A549 (cell line): ENCODE measurements at regions not wholly inside any gene's neighbourhood (a gene's known extent, or its start where the extent isn't known, plus 50 kb on each side); places are given as distances from the start of the nearest gene placed in this dataset.
"Not testable (repeated sequence)": the region's sequence is repeated elsewhere in the genome, so short reads cannot be mapped to it uniquely, and the experiment has no call there.

Source experiments
- ATAC-seq, 2 experiments: fragments of 200-7000 bp in 1 of 2; fragments of >200 bp in 1 of 2; cut with Nextera tagmentation in 1 of 2; cut with Tn5 transposase in 1 of 2; 3 replicates each; pipeline versions ENCODE4 v1.8.0 to v1.9.1; 2018 to 2020; ENCODE audit warnings: mild to moderate bottlenecking in 1 of 2, moderate library complexity in 1 of 2
- CTCF ChIA-PET: fragments of 300-600 bp; sonication (Branson Sonifier 250); formaldehyde crosslinking; extraction: SDS; loops from one replicate; lab custom pipeline; 2021; ENCODE audit warnings: antibody characterized with exemption, inconsistent platforms; lab: Yijun Ruan, JAX
- POLR2A ChIA-PET: fragments of 350-600 bp; formaldehyde crosslinking; extraction: SDS; loops from one replicate; lab custom pipeline; 2021; ENCODE audit warnings: antibody characterized with exemption, inconsistent platforms; lab: Yijun Ruan, JAX
- DNase-seq, 2 experiments: peaks; one replicate each; pipeline versions ENCODE4 v3.0.0 to v3.0.0-alpha.2; 2011 to 2016; ENCODE audit warnings: low read depth in 1 of 2, low spot score in 1 of 2
- FAIRE-seq: peaks from 2 replicates; lab custom pipeline; 2011; peaks lifted over from hg19 to GRCh38; lab: Jason Lieb, UNC
- H3K27ac ChIP-seq, 2 experiments: fragments of >200 bp; sonication (Bioruptor Twin); formaldehyde crosslinking; 3 replicates each; pipeline ENCODE4 v1.5.1; 2016 to 2017
- H3K4me1 ChIP-seq: fragments of >200 bp; sonication (Bioruptor Twin); formaldehyde crosslinking; 3 replicates; pipeline ENCODE4 v1.6.1; 2016
- H3K4me2 ChIP-seq: fragments of >200 bp; sonication (Bioruptor Twin); formaldehyde crosslinking; 3 replicates; pipeline ENCODE4 v1.6.1; 2016
- H3K4me3 ChIP-seq: fragments of >200 bp; sonication (Bioruptor Twin); formaldehyde crosslinking; 3 replicates; pipeline ENCODE4 v1.5.1; 2016
- H3K9me3 ChIP-seq: fragments of >200 bp; sonication (Bioruptor Twin); formaldehyde crosslinking; 3 replicates; pipeline ENCODE4 v1.6.1; 2016
- BCL3 ChIP-seq: fragments of >200 bp; sonication (Bioruptor Twin); formaldehyde crosslinking; IDR thresholded peaks from 3 replicates; pipeline ENCODE4 v1.6.1; 2016
- CBX2 ChIP-seq: fragments of 200-600 bp; sonication (generic); IDR thresholded peaks from 2 replicates; pipeline ENCODE4 v1.6.1; 2016; ENCODE audit warnings: low read depth, mild to moderate bottlenecking, borderline replicate concordance
- CHD2 ChIP-seq: fragments of 150-350 bp; IDR thresholded peaks from 2 replicates; pipeline ENCODE4 v1.6.1; 2014; ENCODE audit warnings: low read length; ENCODE audit not compliant: partially characterized antibody
- CHD4 ChIP-seq: fragments of 200-600 bp; sonication (generic); IDR thresholded peaks from 2 replicates; pipeline ENCODE4 v1.6.1; 2016; ENCODE audit warnings: antibody characterized with exemption, mild to moderate bottlenecking, borderline replicate concordance
- E2F6 ChIP-seq: IDR thresholded peaks from 2 replicates; pipeline ENCODE4 v1.6.1; 2012; ENCODE audit warnings: low read depth, borderline replicate concordance
- EHMT2 ChIP-seq: fragments of 200-600 bp; sonication (generic); IDR thresholded peaks from 2 replicates; pipeline ENCODE4 v1.6.1; 2016; ENCODE audit warnings: antibody characterized with exemption, low read depth, mild to moderate bottlenecking, moderate library complexity
- ESRRA ChIP-seq: fragments of 150-350 bp; IDR thresholded peaks from 2 replicates; pipeline ENCODE4 v1.6.1; 2014; ENCODE audit warnings: mild to moderate bottlenecking, low read length, borderline replicate concordance
- FOSB ChIP-seq: fragments of 250-450 bp; sonication (Bioruptor Pico); IDR thresholded peaks from 2 replicates; pipeline ENCODE4 v1.5.0; 2020; ENCODE audit warnings: mild to moderate bottlenecking, moderate library complexity
- FOXS1 ChIP-seq: fragments of 250-450 bp; sonication (Bioruptor Pico); IDR thresholded peaks from 2 replicates; pipeline ENCODE4 v1.5.0; 2020; ENCODE audit warnings: mild to moderate bottlenecking, moderate library complexity
- GATA3 ChIP-seq: IDR thresholded peaks from 2 replicates; pipeline ENCODE4 v1.6.1; 2012; ENCODE audit warnings: borderline replicate concordance
- JUN ChIP-seq, 2 experiments: fragments of >200 bp; sonication (Bioruptor Twin); formaldehyde crosslinking; IDR thresholded peaks; 2 replicates in 1 of 2; 3 replicates in 1 of 2; pipeline ENCODE4 v1.6.1; 2016 to 2017
- MAX ChIP-seq: IDR thresholded peaks from 2 replicates; pipeline ENCODE4 v1.6.1; 2012
- MAZ ChIP-seq: fragments of 150-350 bp; IDR thresholded peaks from 2 replicates; pipeline ENCODE4 v1.6.1; 2014; ENCODE audit warnings: antibody characterized with exemption, low read depth, low read length, borderline replicate concordance
- MYC ChIP-seq: IDR thresholded peaks from 2 replicates; pipeline ENCODE4 v1.6.1; 2012; ENCODE audit warnings: mild to moderate bottlenecking, inconsistent platforms, low read length, improper control_type of control experiment, borderline replicate concordance
- NR3C1 ChIP-seq: fragments of >200 bp; sonication (Bioruptor Twin); formaldehyde crosslinking; IDR thresholded peaks from 3 replicates; pipeline ENCODE4 v1.6.1; 2017
- PBX3 ChIP-seq: IDR thresholded peaks from 2 replicates; pipeline ENCODE4 v1.6.1; 2012
- PHF8 ChIP-seq: fragments of 200-600 bp; sonication (generic); IDR thresholded peaks from 2 replicates; pipeline ENCODE4 v1.6.1; 2016; ENCODE audit warnings: low read depth, mild to moderate bottlenecking, antibody characterized with exemption, moderate library complexity, borderline replicate concordance
- POLR2A ChIP-seq: IDR thresholded peaks from 2 replicates; pipeline ENCODE4 v1.6.1; 2012; ENCODE audit warnings: mild to moderate bottlenecking, low read length
- POLR2AphosphoS2 ChIP-seq: conservative IDR thresholded peaks from 2 replicates; pipeline ENCODE4 v1.6.1; 2012; ENCODE audit warnings: low read length, improper control_type of control experiment, inconsistent platforms
- RCOR1 ChIP-seq: fragments of 150-350 bp; IDR thresholded peaks from 2 replicates; pipeline ENCODE4 v1.6.1; 2014; ENCODE audit warnings: antibody characterized with exemption, low read length, low read depth
- REST ChIP-seq: fragments of 200-600 bp; sonication (generic); IDR thresholded peaks from 2 replicates; pipeline ENCODE4 v1.6.1; 2016; ENCODE audit warnings: antibody characterized with exemption, mild to moderate bottlenecking, moderate library complexity
- RFX5 ChIP-seq: fragments of 450-650 bp; IDR thresholded peaks from 2 replicates; pipeline ENCODE4 v1.7.1; 2014; ENCODE audit warnings: antibody characterized with exemption, mild to moderate bottlenecking, moderate library complexity
- SMC3 ChIP-seq: fragments of >200 bp; sonication (Bioruptor Twin); formaldehyde crosslinking; IDR thresholded peaks from 3 replicates; pipeline ENCODE4 v1.6.1; 2018; ENCODE audit warnings: inconsistent platforms
- SREBF2 ChIP-seq: fragments of 450-650 bp; IDR thresholded peaks from 2 replicates; pipeline ENCODE4 v1.6.1; 2014; ENCODE audit warnings: mild to moderate bottlenecking, moderate library complexity
- TP53 ChIP-seq: fragments of 250-450 bp; sonication (Bioruptor Pico); IDR thresholded peaks from 2 replicates; pipeline ENCODE4 v1.5.0; 2021; ENCODE audit warnings: mild to moderate bottlenecking, moderate library complexity
- WGBS: methylation state at CpG from one replicate; pipeline ENCODE4 v1.1.6; 2017; ENCODE audit errors: missing lambda C conversion rate; 5-methylcytosine and 5-hydroxymethylcytosine counted together

GRCh38 chr3:145673838-145674237 is 487.1 kb downstream of the PLOD2 start:
- WGBS, result 13% methylated on average over 2 of the region's 2 CpGs
- no peak overlapping the region for H3K4me2 ChIP-seq
- no peaks in the 10 kb centered on the region for H3K4me1 ChIP-seq
- H3K27ac ChIP-seq, result no peak overlapping the region
- FAIRE-seq (no peak), ATAC-seq (no peak), DNase-seq (no peak)
- CTCF ChIA-PET, result no interaction called here
- no peaks in the 10 kb centered on the region for H3K9me3 ChIP-seq
- TF ChIP-seq E2F6 (no peak), NR3C1 (no peak), SMC3 (no peak), TP53 (CRISPR knock-in tag) (no peak), REST (no peak), POLR2AphosphoS2 (no peak), GATA3 (no peak), POLR2A (no peak), PHF8 (no peak), MAX (no peak), JUN (IDR thresholded peaks at IDR 0.05) (no peak), ESRRA (no peak), PBX3 (no peak), MAZ (no peak), MYC (no peak), FOSB (no peak), CHD2 (no peak), CBX2 (no peak)
- H3K4me3 ChIP-seq, result no peak overlapping the region
- POLR2A ChIA-PET, result no interaction called here

- H3K4me3 ChIP-seq, result no peak overlapping the region
- ChIA-PET POLR2A (no interaction called here), CTCF (no interaction called here)
- H3K4me1 ChIP-seq, result no peaks in the 10 kb centered on the region
- DNase-seq (no peak), FAIRE-seq (no peak), ATAC-seq (no peak)
- H3K4me2 ChIP-seq, result no peak overlapping the region
- 20% methylated on average over 1 of the region's 1 CpG for WGBS
- no peak for TF ChIP-seq CHD2
- no peak for TF ChIP-seq EHMT2
- no peak for TF ChIP-seq JUN (IDR thresholded peaks at IDR 0.05)
- no peak overlapping the region for H3K27ac ChIP-seq
- no peaks in the 10 kb centered on the region for H3K9me3 ChIP-seq
Measured at GRCh38 chr3:145678401-145678800, 482.6 kb downstream of the PLOD2 start.

GRCh38 chr3:145681181-145681580 is 479.8 kb downstream of the PLOD2 start:
- Histone ChIP-seq H3K4me2 (no peak overlapping the region), H3K27ac (no peak overlapping the region)
- POLR2A ChIA-PET, result no interaction called here
- WGBS, result 30% methylated on average over 3 of the region's 3 CpGs
- CTCF ChIA-PET, result interaction anchor here (0.6 kb wide), 1 partner anchor 71 kb away, joined by 4 read pairs; no protein-coding TSS in a partner anchor
- DNase-seq (no peak), ATAC-seq (no peak)
- TF ChIP-seq RCOR1, result no peak
- no peak for TF ChIP-seq RFX5
- TF ChIP-seq CHD4, result no peak
- TF ChIP-seq BCL3, result no peak
- no peak for TF ChIP-seq SREBF2
- TF ChIP-seq FOXS1, result no peak
- TF ChIP-seq, all 56 proteins: peak for 0
- no peak for FAIRE-seq
- H3K4me3 ChIP-seq, result no peak overlapping the region
- no peaks in the 10 kb centered on the region for H3K4me1 ChIP-seq
- no peaks in the 10 kb centered on the region for H3K9me3 ChIP-seq

- H3K4me3 ChIP-seq, DNase-seq, H3K4me2 ChIP-seq, H3K27ac ChIP-seq, CTCF ChIA-PET, ATAC-seq, POLR2A ChIA-PET, FAIRE-seq, H3K9me3 ChIP-seq, H3K4me1 ChIP-seq: not testable (repeated sequence)
- 51% methylated on average over 3 of the region's 3 CpGs for WGBS
Measured at GRCh38 chr3:145687978-145688377, 473.0 kb downstream of the PLOD2 start.
